Liver (tissue), 8 donors: ENCODE measurements at regions not wholly inside any gene's neighbourhood (a gene's known extent, or its start where the extent isn't known, plus 50 kb on each side); places are given as distances from the start of the nearest gene placed in this dataset.

Experiments
- DNase-seq: peaks from one replicate; pipeline ENCODE4 v3.0.0-alpha.2; 2017; ENCODE audit warnings: low spot score
- H3K27ac ChIP-seq, 2 donors: one replicate each; pipeline ENCODE4 v1.7.0; 2013; ENCODE audit warnings: inconsistent platforms in 2 of 2, low read length in 2 of 2, control low read depth in 1 of 2, low read depth in 1 of 2, mild to moderate bottlenecking in 1 of 2
- H3K27me3 ChIP-seq, 4 donors: one replicate each; pipeline versions ENCODE4 v1.6.1 to v1.7.0; 2013; ENCODE audit warnings: low read length in 3 of 4, inconsistent platforms in 1 of 4, mild to moderate bottlenecking in 1 of 4, moderate library complexity in 1 of 4; ENCODE audit not compliant: control insufficient read depth in 4 of 4, insufficient read depth in 4 of 4
- H3K36me3 ChIP-seq, 4 donors: one replicate each; pipeline versions ENCODE4 v1.6.1 to v1.7.0; 2013; ENCODE audit warnings: low read length in 3 of 4, mild to moderate bottlenecking in 3 of 4, low read depth in 1 of 4, moderate library complexity in 1 of 4; ENCODE audit not compliant: control insufficient read depth in 4 of 4, insufficient read depth in 3 of 4
- H3K4me1 ChIP-seq, 4 donors: one replicate each; pipeline versions ENCODE4 v1.6.1 to v1.7.0; 2013; ENCODE audit warnings: low read length in 3 of 4, mild to moderate bottlenecking in 3 of 4, moderate library complexity in 1 of 4; ENCODE audit not compliant: control insufficient read depth in 4 of 4, insufficient read depth in 4 of 4
- H3K4me3 ChIP-seq, 3 donors: one replicate each; pipeline versions ENCODE4 v1.6.1 to v1.7.0; 2013; ENCODE audit warnings: low read length in 3 of 3, control low read depth in 1 of 3, low read depth in 1 of 3, mild to moderate bottlenecking in 1 of 3
- H3K9ac ChIP-seq, 2 donors: one replicate each; pipeline ENCODE4 v1.7.0; 2013; ENCODE audit warnings: low read length in 2 of 2, mild to moderate bottlenecking in 2 of 2, moderate library complexity in 2 of 2, control low read depth in 1 of 2, low read depth in 1 of 2
- H3K9me3 ChIP-seq, 4 donors: one replicate each; pipeline versions ENCODE4 v1.6.1 to v1.7.0; 2013; ENCODE audit warnings: low read length in 3 of 4; ENCODE audit not compliant: control insufficient read depth in 4 of 4
- ATF3 ChIP-seq: IDR thresholded peaks from 2 replicates; pipeline ENCODE4 v1.6.1; 2016; ENCODE audit warnings: antibody characterized with exemption
- CTCF ChIP-seq: fragments of 150-350 bp; IDR thresholded peaks from 2 replicates; pipeline ENCODE4 v1.5.1; 2017; ENCODE audit warnings: improper control_type of control experiment, low read depth, low read length; ENCODE audit not compliant: missing input control
- EGR1 ChIP-seq, 2 donors: IDR thresholded peaks; 2 replicates each; pipeline ENCODE4 v1.6.1; 2016 to 2018; ENCODE audit warnings: antibody characterized with exemption in 2 of 2, low read depth in 2 of 2
- FOXA1 ChIP-seq: IDR thresholded peaks from 2 replicates; pipeline ENCODE4 v1.6.1; 2016; ENCODE audit warnings: antibody characterized with exemption
- FOXA2 ChIP-seq: IDR thresholded peaks from 2 replicates; pipeline ENCODE4 v1.6.1; 2016; ENCODE audit warnings: antibody characterized with exemption
- GABPA ChIP-seq, 2 donors: IDR thresholded peaks in 1 of 2; conservative IDR thresholded peaks in 1 of 2; 2 replicates each; pipeline ENCODE4 v1.6.1; 2016; ENCODE audit warnings: antibody characterized with exemption in 2 of 2, mild to moderate bottlenecking in 1 of 2, moderate library complexity in 1 of 2
- HNF4A ChIP-seq, 2 donors: conservative IDR thresholded peaks; 2 replicates each; pipeline ENCODE4 v1.6.1; 2016; ENCODE audit warnings: antibody characterized with exemption in 2 of 2, mild to moderate bottlenecking in 2 of 2
- HNF4G ChIP-seq: IDR thresholded peaks from 2 replicates; pipeline ENCODE4 v1.6.1; 2016; ENCODE audit warnings: antibody characterized with exemption
- JUND ChIP-seq, 2 donors: IDR thresholded peaks; 2 replicates each; pipeline ENCODE4 v1.6.1; 2016; ENCODE audit warnings: antibody characterized with exemption in 2 of 2
- NR2F2 ChIP-seq: IDR thresholded peaks from 2 replicates; pipeline ENCODE4 v1.6.1; 2016; ENCODE audit warnings: antibody characterized with exemption
- RAD21 ChIP-seq, 2 donors: IDR thresholded peaks; 2 replicates each; pipeline ENCODE4 v1.6.1; 2016; ENCODE audit warnings: antibody characterized with exemption in 2 of 2, mild to moderate bottlenecking in 2 of 2
- REST ChIP-seq: IDR thresholded peaks from 2 replicates; pipeline ENCODE4 v1.6.1; 2016; ENCODE audit warnings: antibody characterized with exemption, mild to moderate bottlenecking
- RXRA ChIP-seq, 2 donors: IDR thresholded peaks; 2 replicates each; pipeline ENCODE4 v1.6.1; 2017 to 2018; ENCODE audit warnings: antibody characterized with exemption in 2 of 2, mild to moderate bottlenecking in 1 of 2
- SP1 ChIP-seq: IDR thresholded peaks from 2 replicates; pipeline ENCODE4 v1.6.1; 2018; ENCODE audit warnings: antibody characterized with exemption, mild to moderate bottlenecking
- TAF1 ChIP-seq: conservative IDR thresholded peaks from 2 replicates; pipeline ENCODE4 v1.6.1; 2016; ENCODE audit warnings: antibody characterized with exemption, mild to moderate bottlenecking
- YY1 ChIP-seq: IDR thresholded peaks from 2 replicates; pipeline ENCODE4 v1.6.1; 2016; ENCODE audit warnings: antibody characterized with exemption, mild to moderate bottlenecking
- ZBTB33 ChIP-seq: IDR thresholded peaks from 2 replicates; pipeline ENCODE4 v1.6.1; 2016; ENCODE audit warnings: antibody characterized with exemption
- WGBS: extraction: QIAGEN DNeasy Blood & Tissue Kit; methylation state at CpG from one replicate; pipeline ENCODE4 v1.1.7; 2013; 5-methylcytosine and 5-hydroxymethylcytosine counted together
- TF ChIP-seq, protein P1 (sequence below): IDR thresholded peaks from 2 replicates; pipeline ENCODE4 v1.6.1; 2016; ENCODE audit warnings: antibody characterized with exemption
- donor health status: healthy.
- donor health status: healthy.
- donor health status: healthy.
- donor health status: healthy.
- donor health status: healthy.

DNA sequence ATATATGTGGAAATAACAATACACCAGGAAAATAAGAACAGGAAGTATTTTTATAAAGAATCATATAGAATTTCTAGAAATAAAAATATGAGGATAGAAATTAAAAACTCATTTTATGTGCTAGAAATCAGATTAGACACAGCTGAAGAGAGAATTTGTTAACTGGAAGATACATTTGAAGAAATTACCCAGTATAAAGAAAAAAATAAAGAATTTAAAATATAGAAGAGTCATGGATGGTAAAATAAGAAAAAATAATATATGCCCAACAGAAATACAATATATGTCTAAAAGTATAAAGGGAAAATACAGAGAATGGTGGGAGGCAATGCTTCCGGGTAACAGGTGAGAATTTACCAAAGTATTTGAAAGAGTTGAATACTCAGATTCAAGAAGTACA lies 539.9 kb downstream of the NR4A2 start:
- TF ChIP-seq RAD21 (IDR thresholded peaks at IDR 0.05) (no peak), FOXA1 (no peak), REST (no peak), HNF4A (conservative IDR thresholded peaks at IDR 0.05) (no peak), CTCF (no peak), FOXA2 (no peak), YY1 (no peak), GABPA (IDR thresholded peaks at IDR 0.05 in 1 of 2, conservative IDR thresholded peaks at IDR 0.05 in 1 of 2) (no peak), TAF1 (no peak), JUND (IDR thresholded peaks at IDR 0.05) (no peak), RXRA (IDR thresholded peaks at IDR 0.05) (no peak), ATF3 (no peak), ZBTB33 (no peak), EGR1 (IDR thresholded peaks at IDR 0.05; ENCODE audit: low read depth in 2 of 2) (no peak), NR2F2 (no peak), SP1 (no peak), HNF4G (no peak)
- TF ChIP-seq, protein P1, sequence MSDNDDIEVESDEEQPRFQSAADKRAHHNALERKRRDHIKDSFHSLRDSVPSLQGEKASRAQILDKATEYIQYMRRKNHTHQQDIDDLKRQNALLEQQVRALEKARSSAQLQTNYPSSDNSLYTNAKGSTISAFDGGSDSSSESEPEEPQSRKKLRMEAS = no peak
- Histone ChIP-seq H3K9me3 (peaks cover 0 to 20% (median 0%) of the 10 kb centered on the region in 4 donors), H3K27me3 (no peaks in the 10 kb centered on the region), H3K4me3 (no peak overlapping the region), H3K4me1 (no peaks in the 10 kb centered on the region), H3K36me3 (no peaks in the 10 kb centered on the region), H3K9ac (no peak overlapping the region), H3K27ac (no peak overlapping the region)
- no peak for DNase-seq
- 88% methylated on average over 1 of the region's 1 CpG for WGBS
